ENCODE measurements at regions not wholly inside any gene's neighbourhood (a gene's known extent, or its start where the extent isn't known, plus 50 kb on each side); places are given as distances from the start of the nearest gene placed in this dataset.

DNA sequence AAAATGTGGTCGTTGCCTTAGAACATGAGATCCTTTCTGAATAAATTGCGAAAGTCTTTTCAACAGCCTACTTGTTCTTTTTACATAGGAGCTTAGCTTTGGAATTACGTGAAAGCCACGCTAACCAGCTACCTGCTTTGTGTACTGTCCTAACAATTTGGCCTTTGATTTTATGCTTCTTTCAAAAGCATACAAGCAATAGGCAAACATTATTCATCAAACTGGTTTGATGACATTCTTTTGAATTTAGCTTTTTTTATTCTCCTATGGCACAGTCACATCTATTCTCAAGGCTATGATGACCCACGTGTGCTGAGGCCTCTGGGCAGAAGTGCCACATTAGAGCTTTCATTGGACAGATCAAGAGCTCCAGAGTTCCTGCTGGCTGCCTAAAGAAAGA lies 178.0 kb upstream of the DPT start:
- Mint-ChIP-seq H3K27me3 (ENCODE audit: insufficient read depth) (no peaks in the 10 kb centered on the region), H3K9me3 (no peaks in the 10 kb centered on the region), H3K36me3 (ENCODE audit: low read depth) (no peaks in the 10 kb centered on the region), H3K4me3 (no peak overlapping the region), H3K27ac (no peak overlapping the region), H3K4me1 (peaks cover 6% of the 10 kb centered on the region)
- no peak for DNase-seq
- Histone ChIP-seq H3K4me1 (ENCODE audit: control insufficient read depth, insufficient read depth, low read length) (no peaks in the 10 kb centered on the region), H3K36me3 (ENCODE audit: control insufficient read depth, insufficient read depth, low read length) (no peaks in the 10 kb centered on the region), H3K4me3 (ENCODE audit: low read length) (no peak overlapping the region), H3K27me3 (ENCODE audit: control insufficient read depth, insufficient read depth, low read length, poor library complexity, severe bottlenecking) (no peaks in the 10 kb centered on the region), H3K9me3 (ENCODE audit: control insufficient read depth, low read length) (no peaks in the 10 kb centered on the region), H3K27ac (ENCODE audit: low read depth, low read length) (no peak overlapping the region), H3K9ac (ENCODE audit: extremely low read depth, low read length, poor library complexity, severe bottlenecking) (no peak overlapping the region)
- 85 to 94% methylated on average over 5 of the region's 5 CpGs for WGBS, 2 experiments (ENCODE audit: insufficient coverage in 1 of 2, insufficient read length in 1 of 2)
- TF ChIP-seq, protein P1, sequence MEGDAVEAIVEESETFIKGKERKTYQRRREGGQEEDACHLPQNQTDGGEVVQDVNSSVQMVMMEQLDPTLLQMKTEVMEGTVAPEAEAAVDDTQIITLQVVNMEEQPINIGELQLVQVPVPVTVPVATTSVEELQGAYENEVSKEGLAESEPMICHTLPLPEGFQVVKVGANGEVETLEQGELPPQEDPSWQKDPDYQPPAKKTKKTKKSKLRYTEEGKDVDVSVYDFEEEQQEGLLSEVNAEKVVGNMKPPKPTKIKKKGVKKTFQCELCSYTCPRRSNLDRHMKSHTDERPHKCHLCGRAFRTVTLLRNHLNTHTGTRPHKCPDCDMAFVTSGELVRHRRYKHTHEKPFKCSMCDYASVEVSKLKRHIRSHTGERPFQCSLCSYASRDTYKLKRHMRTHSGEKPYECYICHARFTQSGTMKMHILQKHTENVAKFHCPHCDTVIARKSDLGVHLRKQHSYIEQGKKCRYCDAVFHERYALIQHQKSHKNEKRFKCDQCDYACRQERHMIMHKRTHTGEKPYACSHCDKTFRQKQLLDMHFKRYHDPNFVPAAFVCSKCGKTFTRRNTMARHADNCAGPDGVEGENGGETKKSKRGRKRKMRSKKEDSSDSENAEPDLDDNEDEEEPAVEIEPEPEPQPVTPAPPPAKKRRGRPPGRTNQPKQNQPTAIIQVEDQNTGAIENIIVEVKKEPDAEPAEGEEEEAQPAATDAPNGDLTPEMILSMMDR (conservative IDR thresholded peaks at IDR 0.05): no peak

DNA sequence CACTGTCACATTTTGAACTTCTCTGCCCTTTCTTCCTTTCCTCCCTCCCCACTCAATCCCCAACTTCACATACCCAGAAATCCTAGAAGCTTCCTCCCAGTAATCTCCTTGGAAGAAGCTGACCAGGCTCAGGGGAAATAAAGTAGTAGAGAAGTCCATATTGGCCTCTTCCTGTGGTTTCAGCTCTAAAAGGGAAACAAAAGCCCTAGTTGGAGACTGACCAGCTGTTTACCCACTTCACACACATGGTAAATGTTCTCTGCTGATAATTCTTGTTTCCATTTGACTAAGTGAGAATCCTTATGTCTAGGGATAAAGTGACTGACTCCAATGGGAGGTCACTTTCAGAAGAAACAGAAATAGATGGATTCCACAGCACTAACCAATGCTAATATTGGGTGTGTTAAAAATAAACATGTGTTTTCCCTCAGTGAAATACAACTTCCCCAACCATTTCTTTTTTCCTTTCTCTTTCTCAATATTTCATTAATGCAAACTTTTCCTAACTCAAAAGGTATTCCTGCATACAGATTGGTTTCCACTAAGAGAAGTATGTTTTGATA lies 178.9 kb upstream of the DPT start:
- no peaks in the 10 kb centered on the region for H3K27me3 Mint-ChIP-seq (ENCODE audit: insufficient read depth)
- H3K9me3 ChIP-seq (ENCODE audit: control insufficient read depth, low read length): no peaks in the 10 kb centered on the region
- H3K27ac ChIP-seq (ENCODE audit: low read depth, low read length): no peak overlapping the region
- H3K4me3 ChIP-seq (ENCODE audit: low read length): no peak overlapping the region
- H3K4me3 Mint-ChIP-seq: no peak overlapping the region
- peaks cover 6% of the 10 kb centered on the region for H3K4me1 Mint-ChIP-seq
- H3K36me3 Mint-ChIP-seq (ENCODE audit: low read depth): no peaks in the 10 kb centered on the region
- H3K9me3 Mint-ChIP-seq: no peaks in the 10 kb centered on the region
- H3K27me3 ChIP-seq (ENCODE audit: control insufficient read depth, insufficient read depth, low read length, poor library complexity, severe bottlenecking): no peaks in the 10 kb centered on the region
- DNase-seq: no peak
- no peak overlapping the region for H3K9ac ChIP-seq (ENCODE audit: extremely low read depth, low read length, poor library complexity, severe bottlenecking)
- H3K36me3 ChIP-seq (ENCODE audit: control insufficient read depth, insufficient read depth, low read length): no peaks in the 10 kb centered on the region
- TF ChIP-seq, protein P1 (conservative IDR thresholded peaks at IDR 0.05): no peak
- no peaks in the 10 kb centered on the region for H3K4me1 ChIP-seq (ENCODE audit: control insufficient read depth, insufficient read depth, low read length)
- no peak overlapping the region for H3K27ac Mint-ChIP-seq

DNA sequence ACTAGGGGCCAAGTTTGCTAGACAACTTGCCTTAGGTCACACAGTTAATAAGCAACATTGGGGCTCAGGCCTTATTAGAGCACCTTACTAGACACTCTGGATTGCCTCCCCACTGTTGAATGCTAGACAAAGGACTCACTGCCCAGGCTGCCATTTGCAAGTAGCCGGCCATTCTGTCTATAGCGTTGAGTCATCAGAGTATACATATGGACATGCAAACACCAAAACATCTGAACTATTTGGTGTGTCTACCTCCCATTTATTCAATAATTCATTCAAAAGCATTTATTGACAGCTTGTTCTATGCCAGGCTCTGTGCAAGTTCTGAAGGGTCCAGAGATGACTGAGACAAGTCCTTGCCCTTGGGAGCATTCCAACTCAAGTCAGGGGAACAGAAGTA lies 181.4 kb upstream of the DPT start:
- 36 to 44% methylated on average over 2 of the region's 2 CpGs for WGBS, 2 experiments (ENCODE audit: insufficient coverage in 1 of 2, insufficient read length in 1 of 2)
- no peaks in the 10 kb centered on the region for H3K27me3 Mint-ChIP-seq (ENCODE audit: insufficient read depth)

More for the DNA sequence above, 181.4 kb upstream of the DPT start:
- Histone ChIP-seq H3K9me3 (ENCODE audit: control insufficient read depth, low read length) (no peaks in the 10 kb centered on the region), H3K4me1 (ENCODE audit: control insufficient read depth, insufficient read depth, low read length) (no peaks in the 10 kb centered on the region), H3K4me3 (ENCODE audit: low read length) (no peak overlapping the region), H3K27me3 (ENCODE audit: control insufficient read depth, insufficient read depth, low read length, poor library complexity, severe bottlenecking) (no peaks in the 10 kb centered on the region), H3K9ac (ENCODE audit: extremely low read depth, low read length, poor library complexity, severe bottlenecking) (no peak overlapping the region), H3K27ac (ENCODE audit: low read depth, low read length) (no peak overlapping the region), H3K36me3 (ENCODE audit: control insufficient read depth, insufficient read depth, low read length) (no peaks in the 10 kb centered on the region)
- Mint-ChIP-seq H3K4me3 (no peak overlapping the region), H3K27ac (no peak overlapping the region), H3K4me1 (peaks cover 6% of the 10 kb centered on the region), H3K36me3 (ENCODE audit: low read depth) (no peaks in the 10 kb centered on the region), H3K9me3 (no peaks in the 10 kb centered on the region)
- no peak for DNase-seq
- TF ChIP-seq, protein P1 (conservative IDR thresholded peaks at IDR 0.05): no peak

All from endodermal cell (in vitro differentiated cells).